Esophagus muscularis mucosa (tissue), 4 donors: ENCODE measurements at regions not wholly inside any gene's neighbourhood (a gene's known extent, or its start where the extent isn't known, plus 50 kb on each side); places are given as distances from the start of the nearest gene placed in this dataset.

ENCODE experiments used
- DNase-seq: peaks from one replicate; pipeline ENCODE4 v3.0.0-alpha.2; 2017; ENCODE audit errors: extremely low spot score
- H3K27ac ChIP-seq, 4 donors: fragments of 200-600 bp; sonication (generic); replicated peaks in 1 of 4; 1 replicate in 3 of 4; 2 replicates in 1 of 4; pipeline ENCODE4 v1.5.1; 2016 to 2019; ENCODE audit warnings: mild to moderate bottlenecking in 1 of 4
- H3K27me3 ChIP-seq, 4 donors: fragments of 200-600 bp; sonication (generic); one replicate each; pipeline versions ENCODE4 v1.5.1 to v1.6.0; 2016 to 2019
- H3K36me3 ChIP-seq, 4 donors: fragments of 200-600 bp; sonication (generic); one replicate each; pipeline ENCODE4 v1.5.1; 2016 to 2019
- H3K4me1 ChIP-seq, 4 donors: fragments of 200-600 bp; sonication (generic); one replicate each; pipeline ENCODE4 v1.5.1; 2016 to 2019
- H3K4me3 ChIP-seq, 4 donors: fragments of 200-600 bp; sonication (generic); 1 replicate in 2 of 4; 2 replicates in 2 of 4; pipeline ENCODE4 v1.5.1; 2016 to 2019; ENCODE audit warnings: mild to moderate bottlenecking in 4 of 4, moderate library complexity in 1 of 4
- H3K9me3 ChIP-seq, 4 donors: fragments of 200-600 bp; sonication (generic); 1 replicate in 3 of 4; 2 replicates in 1 of 4; pipeline ENCODE4 v1.5.1; 2016 to 2019
- EP300 ChIP-seq: sonication (generic); formaldehyde crosslinking; IDR thresholded peaks from one replicate; pipeline ENCODE4 v1.6.1; 2017; ENCODE audit warnings: antibody characterized with exemption
- POLR2A ChIP-seq: fragments of 450-650 bp; IDR thresholded peaks from one replicate; pipeline ENCODE4 v1.6.1; 2017; ENCODE audit warnings: antibody characterized with exemption, moderate library complexity, mild to moderate bottlenecking, low read depth
- POLR2AphosphoS5 ChIP-seq, 2 donors: sonication (generic); formaldehyde crosslinking; IDR thresholded peaks; one replicate each; pipeline ENCODE4 v1.6.1; 2017; ENCODE audit warnings: antibody characterized with exemption in 2 of 2
- WGBS: methylation state at CpG from one replicate; pipeline ENCODE4 v1.1.5; 2018; 5-methylcytosine and 5-hydroxymethylcytosine counted together
- intact Hi-C: fragments of 100-400 bp; cut with DNase I; formaldehyde crosslinking; loops from one replicate; pipeline ENCODE4 v1.15.1; 2023
- TF ChIP-seq, protein P1 (sequence below), 3 experiments: fragments of 200-600 bp in 2 of 3; fragments of 450-650 bp in 1 of 3; sonication (generic) in 2 of 3; IDR thresholded peaks; one replicate each; pipeline ENCODE4 v1.5.1; 2017 to 2019; ENCODE audit warnings: antibody characterized with exemption in 3 of 3, mild to moderate bottlenecking in 2 of 3, moderate library complexity in 1 of 3

DNA sequence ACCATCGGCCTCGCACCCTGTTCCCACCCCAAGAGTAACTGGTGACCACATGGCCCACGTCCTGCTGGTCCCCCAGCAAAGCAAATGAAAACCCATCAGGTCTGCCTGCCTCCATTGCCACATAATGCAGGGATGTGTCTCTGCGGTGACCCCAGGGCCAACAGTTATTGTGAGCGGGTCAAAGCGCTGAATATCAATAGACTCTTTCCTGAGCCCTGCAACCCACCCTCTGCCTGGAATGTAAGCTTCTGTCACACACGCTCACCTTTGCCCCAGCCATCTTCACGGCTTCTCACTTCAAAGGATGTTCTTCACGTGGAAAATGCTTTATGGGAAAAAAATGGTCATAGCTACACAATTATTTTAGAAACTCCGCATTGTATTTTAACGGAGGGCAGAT, 63.9 kb downstream of the FZD10 start:
- 57% methylated on average over 10 of the region's 11 CpGs for WGBS
- no peak overlapping the region for H3K4me3 ChIP-seq
- H3K27ac ChIP-seq, result no peak overlapping the region
- intact Hi-C loops, result no loop called here
- peaks cover 0 to 58% (median 0%) of the 10 kb centered on the region in 4 donors for H3K27me3 ChIP-seq
- DNase-seq, result no peak
- peaks cover 0 to 27% (median 0%) of the 10 kb centered on the region in 4 donors for H3K9me3 ChIP-seq
- H3K36me3 ChIP-seq, result no peaks in the 10 kb centered on the region
- no peaks in the 10 kb centered on the region for H3K4me1 ChIP-seq
- TF ChIP-seq EP300, result no peak
- TF ChIP-seq POLR2AphosphoS5 (IDR thresholded peaks at IDR 0.05), result no peak
- TF ChIP-seq, protein P1, sequence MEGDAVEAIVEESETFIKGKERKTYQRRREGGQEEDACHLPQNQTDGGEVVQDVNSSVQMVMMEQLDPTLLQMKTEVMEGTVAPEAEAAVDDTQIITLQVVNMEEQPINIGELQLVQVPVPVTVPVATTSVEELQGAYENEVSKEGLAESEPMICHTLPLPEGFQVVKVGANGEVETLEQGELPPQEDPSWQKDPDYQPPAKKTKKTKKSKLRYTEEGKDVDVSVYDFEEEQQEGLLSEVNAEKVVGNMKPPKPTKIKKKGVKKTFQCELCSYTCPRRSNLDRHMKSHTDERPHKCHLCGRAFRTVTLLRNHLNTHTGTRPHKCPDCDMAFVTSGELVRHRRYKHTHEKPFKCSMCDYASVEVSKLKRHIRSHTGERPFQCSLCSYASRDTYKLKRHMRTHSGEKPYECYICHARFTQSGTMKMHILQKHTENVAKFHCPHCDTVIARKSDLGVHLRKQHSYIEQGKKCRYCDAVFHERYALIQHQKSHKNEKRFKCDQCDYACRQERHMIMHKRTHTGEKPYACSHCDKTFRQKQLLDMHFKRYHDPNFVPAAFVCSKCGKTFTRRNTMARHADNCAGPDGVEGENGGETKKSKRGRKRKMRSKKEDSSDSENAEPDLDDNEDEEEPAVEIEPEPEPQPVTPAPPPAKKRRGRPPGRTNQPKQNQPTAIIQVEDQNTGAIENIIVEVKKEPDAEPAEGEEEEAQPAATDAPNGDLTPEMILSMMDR (IDR thresholded peaks at IDR 0.05), result no peak
- TF ChIP-seq POLR2A, result no peak

DNA sequence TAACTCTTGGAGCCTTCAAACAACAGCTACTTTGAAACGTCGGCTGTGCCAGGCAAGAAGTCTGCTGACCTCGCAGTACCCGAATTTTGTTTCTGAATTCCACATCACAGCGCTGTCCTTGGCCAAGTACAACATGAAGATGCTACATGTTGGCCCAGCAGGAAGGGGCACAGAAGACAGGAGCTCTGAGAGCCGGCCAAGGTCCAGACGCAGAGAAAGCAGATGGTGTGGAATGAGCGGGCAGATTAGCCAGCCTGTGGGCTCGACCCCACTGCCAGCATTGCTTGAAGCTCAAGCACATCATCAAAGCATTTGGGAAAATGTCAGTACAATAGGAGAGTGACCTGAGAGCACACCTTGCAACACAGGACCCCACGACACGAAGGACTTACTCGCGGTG, 64.5 kb downstream of the FZD10 start:
- no peaks in the 10 kb centered on the region for H3K4me1 ChIP-seq
- H3K4me3 ChIP-seq, result no peak overlapping the region
- DNase-seq, result no peak
- H3K9me3 ChIP-seq, result peaks cover 0 to 30% (median 0%) of the 10 kb centered on the region in 4 donors
- peaks cover 0 to 62% (median 0%) of the 10 kb centered on the region in 4 donors for H3K27me3 ChIP-seq
- intact Hi-C loops, result no loop called here
- H3K36me3 ChIP-seq, result no peaks in the 10 kb centered on the region
- H3K27ac ChIP-seq, result no peak overlapping the region
- TF ChIP-seq, protein P1 (IDR thresholded peaks at IDR 0.05), result no peak
- TF ChIP-seq POLR2AphosphoS5 (IDR thresholded peaks at IDR 0.05) (no peak), POLR2A (no peak), EP300 (no peak)
- WGBS, result 65% methylated on average over 13 of the region's 13 CpGs

DNA sequence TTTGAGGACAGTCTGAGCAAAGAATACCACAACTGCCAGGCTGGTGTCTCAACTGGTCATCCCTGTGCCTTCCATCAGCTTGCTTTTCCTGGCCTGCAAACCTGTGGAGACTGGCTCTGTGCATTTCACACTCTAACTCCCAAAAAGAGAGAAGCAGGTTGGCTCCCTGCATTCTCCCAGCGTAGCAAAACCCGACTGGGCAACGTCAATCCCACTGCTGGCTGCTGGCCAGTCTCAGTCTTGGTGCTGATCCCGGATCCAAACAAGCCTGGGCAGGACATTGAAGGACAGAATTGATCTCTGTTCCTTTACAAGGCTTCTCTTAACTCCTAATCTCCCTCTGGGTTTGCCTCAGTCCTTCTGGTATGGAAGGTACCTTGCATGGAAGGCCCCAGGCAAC, 65.4 kb downstream of the FZD10 start:
- H3K4me3 ChIP-seq, result no peak overlapping the region
- DNase-seq, result no peak
- intact Hi-C loops, result no loop called here
- H3K4me1 ChIP-seq, result no peaks in the 10 kb centered on the region
- TF ChIP-seq EP300 (no peak), POLR2AphosphoS5 (IDR thresholded peaks at IDR 0.05) (no peak), POLR2A (no peak)
- TF ChIP-seq, protein P1 (IDR thresholded peaks at IDR 0.05), result no peak
- no peak overlapping the region for H3K27ac ChIP-seq
- H3K27me3 ChIP-seq, result peaks cover 0 to 58% (median 0%) of the 10 kb centered on the region in 4 donors
- 36% methylated on average over 4 of the region's 4 CpGs for WGBS
- H3K36me3 ChIP-seq, result no peaks in the 10 kb centered on the region
- H3K9me3 ChIP-seq, result peaks cover 0 to 28% (median 0%) of the 10 kb centered on the region in 4 donors

DNA sequence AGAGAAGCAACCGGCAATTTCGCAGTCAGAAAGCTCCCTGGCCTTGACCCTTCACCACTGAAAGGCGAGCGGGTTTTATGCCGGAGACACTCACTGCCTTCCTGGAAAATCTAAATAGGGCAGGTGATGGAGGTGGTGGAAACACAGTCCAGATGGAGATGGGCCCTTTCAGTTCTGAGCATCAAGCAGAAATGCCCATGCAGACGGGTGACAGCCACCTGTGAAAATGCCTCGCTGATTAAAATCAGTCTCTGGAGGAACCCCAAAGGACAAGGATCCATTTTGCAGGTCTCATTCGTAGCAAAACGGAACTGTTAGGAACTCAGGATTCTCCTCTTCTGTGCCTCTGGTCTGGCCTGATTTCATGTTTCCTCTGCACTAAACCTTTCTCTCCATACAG, 74.2 kb downstream of the FZD10 start:
- Histone ChIP-seq H3K36me3 (no peaks in the 10 kb centered on the region), H3K27ac (no peak overlapping the region), H3K27me3 (peaks cover 0 to 51% (median 0%) of the 10 kb centered on the region in 4 donors), H3K4me3 (no peak overlapping the region), H3K4me1 (no peaks in the 10 kb centered on the region), H3K9me3 (peaks cover 0 to 13% (median 0%) of the 10 kb centered on the region in 4 donors)
- DNase-seq, result no peak
- intact Hi-C loops, result no loop called here
- TF ChIP-seq, protein P1 (IDR thresholded peaks at IDR 0.05), result no peak
- TF ChIP-seq POLR2AphosphoS5 (IDR thresholded peaks at IDR 0.05) (no peak), POLR2A (no peak), EP300 (no peak)
- WGBS, result 65% methylated on average over 9 of the region's 9 CpGs
